Right lung (tissue), 2 donors: ENCODE measurements at regions not wholly inside any gene's neighbourhood (a gene's known extent, or its start where the extent isn't known, plus 50 kb on each side); places are given as distances from the start of the nearest gene placed in this dataset.
A peak's percentile ranks its signal among the peaks of the same experiment; 100 is the strongest.

Experiments used
- DNase-seq, 2 donors: peaks; one replicate each; pipeline ENCODE4 v3.0.0-alpha.2; 2013

DNA sequence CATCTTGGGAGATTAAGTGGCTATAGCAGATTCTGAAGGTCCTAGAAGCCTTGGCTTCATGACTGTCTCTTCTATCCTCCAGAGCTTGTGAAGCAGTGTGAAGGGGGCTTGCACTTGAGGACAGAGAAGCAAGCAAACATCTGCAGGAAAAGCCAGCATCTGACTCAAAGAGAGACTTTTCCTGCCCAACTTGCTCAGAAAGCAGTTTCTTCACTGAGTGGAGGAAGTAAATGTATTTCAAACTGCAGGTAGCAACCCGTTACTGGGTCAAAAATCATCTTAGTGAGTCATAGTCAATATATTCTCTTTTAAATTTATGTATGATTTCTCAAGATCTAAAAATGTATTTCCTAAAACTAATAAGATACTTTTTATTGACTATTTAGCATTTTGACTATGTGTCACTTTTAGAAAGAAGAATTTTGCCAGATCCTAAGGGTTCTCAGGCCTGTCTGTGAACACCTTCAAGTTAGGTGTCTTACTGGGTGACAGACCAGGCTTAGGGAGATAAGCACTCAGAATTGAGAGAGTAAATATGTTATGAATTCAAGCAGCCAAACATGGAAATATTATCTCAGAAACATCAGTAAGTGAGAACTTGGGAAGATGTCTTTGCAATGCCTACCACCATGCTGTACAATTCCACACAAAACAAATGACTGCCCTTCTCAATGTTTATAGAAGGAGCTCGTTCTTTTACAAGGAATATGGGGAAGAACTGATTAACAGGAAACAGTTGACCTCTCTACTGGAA lies 72.6 kb upstream of the DMAC1 start:
- no peak for DNase-seq

DNA sequence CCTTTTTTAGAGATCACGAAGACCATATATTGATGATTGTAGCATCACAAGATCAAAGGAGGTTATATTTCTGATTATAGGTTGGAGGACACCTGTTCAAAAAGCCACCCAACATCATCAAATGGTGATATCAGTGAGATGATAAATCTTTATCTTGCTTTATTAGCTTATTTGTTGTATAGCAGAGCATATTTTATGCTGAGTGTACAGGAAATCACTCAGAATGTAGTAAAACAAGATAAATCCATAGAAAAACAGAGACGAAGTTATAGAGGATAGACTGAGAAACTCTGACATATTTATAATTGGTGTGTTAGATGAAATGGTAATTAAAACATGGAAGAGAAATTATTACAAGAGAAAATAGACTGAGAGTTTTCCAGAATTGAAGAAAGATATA lies 69.8 kb upstream of the DMAC1 start:
- DNase-seq, result no peak

DNA sequence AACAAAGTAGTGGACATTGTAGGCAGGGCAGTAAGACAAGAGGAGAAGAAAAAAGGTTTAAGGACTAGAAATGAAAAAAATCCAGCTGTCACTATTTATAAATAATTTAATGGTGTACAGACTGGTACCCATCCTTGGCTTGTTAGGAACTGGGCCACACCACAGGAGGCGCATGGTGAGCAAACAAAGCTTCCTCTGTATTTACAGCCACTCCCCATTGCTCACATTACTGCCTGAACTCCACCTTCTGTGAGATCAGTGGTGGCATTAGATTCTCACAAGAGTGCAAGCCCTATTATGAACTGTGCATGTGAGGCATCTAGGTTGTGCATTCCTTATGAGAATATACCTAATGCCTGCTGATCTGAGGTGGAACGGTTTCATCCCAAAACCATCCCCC lies 62.6 kb upstream of the DMAC1 start:
- DNase-seq, result no peak

DNA sequence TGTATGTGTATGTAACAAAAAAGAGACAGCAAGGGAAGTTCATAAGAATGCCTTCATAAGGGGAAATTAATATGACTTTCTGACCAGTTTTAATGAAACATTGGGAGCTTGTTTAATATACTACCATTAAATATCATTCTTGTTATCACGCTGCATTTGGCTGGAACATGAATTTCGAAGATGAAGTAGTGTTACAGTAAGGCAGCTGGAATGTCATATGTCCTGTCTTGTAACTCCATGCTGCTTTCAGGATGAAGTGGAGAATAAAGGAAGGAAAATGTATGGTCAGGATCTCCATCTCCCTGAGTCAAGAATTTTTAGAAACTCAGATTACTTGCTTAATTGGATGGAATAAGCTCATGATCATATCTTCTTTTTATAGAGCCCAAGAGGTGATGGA lies 61.5 kb upstream of the DMAC1 start:
- peak; percentile 80 to 86 for DNase-seq

DNA sequence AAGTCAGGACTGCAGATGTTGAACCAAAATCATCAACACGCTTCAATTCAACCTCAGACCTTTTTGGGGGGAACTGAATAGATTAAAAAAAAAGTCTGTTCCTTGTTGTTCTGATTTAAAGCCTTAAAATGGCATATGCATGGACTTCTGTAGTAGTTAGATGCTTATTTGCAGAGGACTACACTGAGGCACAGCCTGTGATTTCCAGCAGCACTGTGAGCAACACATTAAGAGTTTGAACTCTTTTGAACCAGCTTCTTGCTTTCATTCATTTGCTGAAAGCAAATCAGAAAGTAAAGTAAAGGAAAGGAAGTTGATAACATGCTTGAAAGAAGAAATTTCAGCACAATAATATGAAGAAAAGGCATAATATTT lies 60.7 kb upstream of the DMAC1 start:
- DNase-seq, result no peak

DNA sequence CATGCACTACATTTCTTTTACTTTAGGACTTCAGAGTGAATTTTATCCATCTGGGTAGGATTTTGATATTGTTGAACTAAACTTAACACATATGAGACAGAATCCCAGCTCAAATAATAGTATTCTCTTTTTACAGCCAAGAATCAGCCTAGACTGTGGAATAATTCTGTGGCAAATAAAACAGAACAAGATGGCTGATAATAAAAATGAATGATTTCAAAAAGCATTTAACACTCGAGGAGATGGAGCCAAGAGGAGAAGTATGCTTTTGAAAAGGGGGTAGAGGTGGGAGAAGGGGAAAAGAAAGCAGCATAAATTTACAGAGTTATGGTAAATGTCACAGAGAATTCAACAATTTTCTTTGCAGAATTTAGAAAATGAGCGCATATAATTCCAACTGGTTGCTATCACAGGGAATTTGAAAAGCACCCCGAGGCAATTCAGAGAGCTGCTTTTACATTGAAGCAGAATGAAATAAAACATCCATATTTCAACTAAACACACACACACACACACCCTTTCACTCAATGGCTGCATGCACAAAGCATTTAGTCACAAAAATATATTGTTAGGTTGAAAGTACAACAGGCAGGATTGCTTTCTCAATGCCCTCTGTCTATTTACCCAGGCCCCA lies 60.2 kb upstream of the DMAC1 start:
- DNase-seq, result no peak

DNA sequence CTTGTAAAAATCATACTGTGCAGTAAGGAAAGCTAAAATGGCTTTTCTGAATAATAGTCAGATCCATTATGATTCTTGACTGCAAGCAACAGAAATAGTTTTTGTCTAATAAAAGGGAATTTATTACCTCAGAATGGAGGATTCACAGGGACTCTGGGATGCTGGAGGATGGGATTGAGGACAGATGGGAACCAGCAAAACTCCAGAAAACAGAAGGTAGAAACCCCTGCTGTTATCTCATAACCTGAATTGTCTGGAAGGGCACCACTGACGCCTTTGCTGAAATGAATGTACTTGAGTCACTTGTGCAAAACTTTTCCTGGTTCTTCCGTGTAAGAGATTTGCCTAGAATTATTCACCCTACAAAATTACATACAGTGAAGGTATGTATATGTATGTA lies 58.6 kb upstream of the DMAC1 start:
- no peak for DNase-seq

DNA sequence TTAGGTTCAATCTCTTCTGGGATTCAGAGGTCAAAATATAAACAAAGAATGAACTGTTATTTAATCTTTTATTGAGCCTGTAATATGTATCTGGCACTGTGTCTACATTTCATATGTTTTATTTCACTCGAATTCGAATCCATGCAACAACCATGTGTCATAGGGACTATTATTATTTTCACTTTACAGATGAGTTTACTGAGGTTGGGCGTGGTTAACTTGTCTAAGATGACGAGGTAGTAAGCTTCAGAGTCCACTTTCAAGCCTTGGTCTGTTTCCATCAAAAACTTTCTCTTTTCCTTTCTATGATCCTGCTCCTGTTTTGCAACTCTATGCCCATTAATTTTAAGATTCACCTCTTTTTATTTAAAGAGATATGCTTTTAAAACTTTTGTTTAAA lies 55.2 kb upstream of the DMAC1 start:
- DNase-seq, result no peak
